ENCODE measurements at regions not wholly inside any gene's neighbourhood (a gene's known extent, or its start where the extent isn't known, plus 50 kb on each side); places are given as distances from the start of the nearest gene placed in this dataset.

- TF ChIP-seq CTCF (IDR thresholded peaks at IDR 0.05) (no peak), POLR2A (IDR thresholded peaks at IDR 0.05) (no peak)
Measured at GRCh38 chr13:31418186-31418585, 218.4 kb downstream of the B3GLCT start.

Measured in Peyer's patch (tissue), 4 donors.